ENCODE measurements at regions not wholly inside any gene's neighbourhood (a gene's known extent, or its start where the extent isn't known, plus 50 kb on each side); places are given as distances from the start of the nearest gene placed in this dataset.

DNA sequence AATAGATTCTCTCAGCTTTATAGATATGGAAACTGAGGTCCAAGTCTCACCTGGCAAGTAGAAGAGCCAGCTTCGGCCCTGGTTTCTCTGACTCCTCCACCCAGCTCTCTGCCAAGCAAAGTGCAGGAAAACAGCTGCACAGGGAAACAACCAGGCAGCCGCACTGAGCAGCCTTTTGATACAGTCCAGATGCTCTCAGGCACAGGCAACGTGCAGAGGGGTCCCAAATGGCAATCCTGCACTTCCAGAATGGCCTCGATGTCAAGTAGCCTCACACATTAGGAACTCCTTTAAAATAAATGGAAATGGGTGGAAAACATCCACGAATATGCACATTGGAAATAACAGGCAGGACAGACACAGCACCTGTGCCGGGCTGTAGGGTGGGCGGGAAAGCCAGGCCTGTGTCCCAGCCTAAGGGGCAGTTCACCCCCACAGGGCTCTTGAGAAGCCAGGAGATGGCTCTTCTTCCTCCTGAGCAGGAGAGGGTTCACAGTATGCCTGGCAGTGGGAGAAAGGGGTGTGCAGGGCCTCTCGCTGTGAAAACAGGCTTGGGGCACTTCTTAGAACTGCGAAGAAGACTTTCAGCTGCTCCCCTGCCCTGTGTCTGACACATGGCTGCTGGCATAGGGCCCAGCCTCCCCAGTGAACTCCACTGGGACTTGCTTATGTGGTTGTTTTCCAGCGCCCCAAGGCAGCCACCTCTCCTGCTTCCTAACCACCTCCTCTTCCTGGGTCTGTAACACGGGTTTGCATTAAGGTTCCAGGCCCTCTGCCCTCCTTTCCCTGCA is 63.9 kb upstream of the TUBA3E start:
- ChIA-PET POLR2A (no interaction called here), CTCF (interaction anchor here (0.6 kb wide), 2 partner anchors 42 to 339 kb away, joined by 3 read pairs; no protein-coding TSS in a partner anchor)
- Mint-ChIP-seq H3K27me3 (ENCODE audit: low read depth) (no peaks in the 10 kb centered on the region; the same call in 1 of the 2 replicates), H3K9me3 (no peaks in the 10 kb centered on the region), H3K4me3 (no peak overlapping the region), H3K4me1 (no peaks in the 10 kb centered on the region; the same call in 1 of the 2 replicates), H3K27ac (no peak overlapping the region), H3K36me3 (no peaks in the 10 kb centered on the region)
- DNase-seq (ENCODE audit: low spot score) (no peak), ATAC-seq (peak; percentile 28)
- TF ChIP-seq PRDM15 (CRISPR knock-in tag; IDR thresholded peaks at IDR 0.05) = no peak
- TF ChIP-seq GRHL2 (CRISPR knock-in tag; IDR thresholded peaks at IDR 0.05; ENCODE audit: insufficient replicate concordance, severe bottlenecking) = no peak
- TF ChIP-seq RELA (CRISPR knock-in tag; IDR thresholded peaks at IDR 0.05; ENCODE audit: borderline replicate concordance) = no peak
- no peak for TF ChIP-seq ZNF423 (CRISPR knock-in tag; IDR thresholded peaks at IDR 0.05)
- TF ChIP-seq RORB (CRISPR knock-in tag; IDR thresholded peaks at IDR 0.05) = no peak
- TF ChIP-seq, protein P1, sequence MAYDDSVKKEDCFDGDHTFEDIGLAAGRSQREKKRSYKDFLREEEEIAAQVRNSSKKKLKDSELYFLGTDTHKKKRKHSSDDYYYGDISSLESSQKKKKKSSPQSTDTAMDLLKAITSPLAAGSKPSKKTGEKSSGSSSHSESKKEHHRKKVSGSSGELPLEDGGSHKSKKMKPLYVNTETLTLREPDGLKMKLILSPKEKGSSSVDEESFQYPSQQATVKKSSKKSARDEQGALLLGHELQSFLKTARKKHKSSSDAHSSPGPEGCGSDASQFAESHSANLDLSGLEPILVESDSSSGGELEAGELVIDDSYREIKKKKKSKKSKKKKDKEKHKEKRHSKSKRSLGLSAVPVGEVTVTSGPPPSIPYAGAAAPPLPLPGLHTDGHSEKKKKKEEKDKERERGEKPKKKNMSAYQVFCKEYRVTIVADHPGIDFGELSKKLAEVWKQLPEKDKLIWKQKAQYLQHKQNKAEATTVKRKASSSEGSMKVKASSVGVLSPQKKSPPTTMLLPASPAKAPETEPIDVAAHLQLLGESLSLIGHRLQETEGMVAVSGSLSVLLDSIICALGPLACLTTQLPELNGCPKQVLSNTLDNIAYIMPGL (CRISPR knock-in tag; IDR thresholded peaks at IDR 0.05) = no peak
- TF ChIP-seq, protein P2, sequence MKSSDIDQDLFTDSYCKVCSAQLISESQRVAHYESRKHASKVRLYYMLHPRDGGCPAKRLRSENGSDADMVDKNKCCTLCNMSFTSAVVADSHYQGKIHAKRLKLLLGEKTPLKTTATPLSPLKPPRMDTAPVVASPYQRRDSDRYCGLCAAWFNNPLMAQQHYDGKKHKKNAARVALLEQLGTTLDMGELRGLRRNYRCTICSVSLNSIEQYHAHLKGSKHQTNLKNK (CRISPR knock-in tag; IDR thresholded peaks at IDR 0.05) = no peak
- TF ChIP-seq GTF2I (CRISPR knock-in tag; conservative IDR thresholded peaks at IDR 0.05) = no peak

DNA sequence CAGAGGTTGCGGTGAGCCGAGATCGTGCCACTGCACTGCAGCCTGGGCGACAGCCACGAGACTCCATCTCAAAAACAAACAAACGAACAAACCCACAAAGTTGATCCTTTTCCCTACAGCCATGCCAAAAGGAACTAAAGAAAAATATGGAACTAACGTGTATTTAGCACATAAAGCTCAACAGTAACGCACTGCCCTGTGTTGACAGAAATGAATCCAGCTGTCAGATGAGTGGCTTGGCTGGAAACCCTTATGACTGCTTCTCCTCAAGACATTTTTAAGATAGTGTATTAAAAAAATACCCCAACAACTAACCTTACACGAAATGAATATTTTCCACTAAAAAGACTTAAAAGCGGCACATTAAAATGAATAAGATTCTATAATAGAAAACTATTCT is 62.9 kb upstream of the TUBA3E start:
- H3K27me3 Mint-ChIP-seq (ENCODE audit: low read depth) = no peaks in the 10 kb centered on the region
- H3K9me3 Mint-ChIP-seq = no peaks in the 10 kb centered on the region
- H3K4me3 Mint-ChIP-seq = no peak overlapping the region
- DNase-seq (ENCODE audit: low spot score) = no peak
- H3K4me1 Mint-ChIP-seq = no peaks in the 10 kb centered on the region; the same call in 1 of the 2 replicates
- TF ChIP-seq ZBTB21 (CRISPR knock-in tag; IDR thresholded peaks at IDR 0.05; ENCODE audit: borderline replicate concordance) = no peak
- CTCF ChIA-PET = no interaction called here
- POLR2A ChIA-PET = no interaction called here
- no peaks in the 10 kb centered on the region for H3K36me3 Mint-ChIP-seq
- no peak for ATAC-seq
- H3K27ac Mint-ChIP-seq = no peak overlapping the region

- Mint-ChIP-seq H3K4me1 (no peaks in the 10 kb centered on the region; the same call in 1 of the 2 replicates), H3K9me3 (no peaks in the 10 kb centered on the region), H3K4me3 (no peak overlapping the region), H3K36me3 (no peaks in the 10 kb centered on the region), H3K27me3 (ENCODE audit: low read depth) (peaks cover 9% of the 10 kb centered on the region), H3K27ac (no peak overlapping the region)
- ATAC-seq (no peak), DNase-seq (ENCODE audit: low spot score) (no peak)
- TF ChIP-seq ZSCAN18 (CRISPR knock-in tag; IDR thresholded peaks at IDR 0.05) (no peak), ZNF532 (CRISPR knock-in tag; IDR thresholded peaks at IDR 0.05; ENCODE audit: borderline replicate concordance) (no peak), MAX (CRISPR knock-in tag; IDR thresholded peaks at IDR 0.05) (no peak), ZNF263 (CRISPR knock-in tag; IDR thresholded peaks at IDR 0.05; ENCODE audit: low read depth) (no peak), PRRX2 (CRISPR knock-in tag; IDR thresholded peaks at IDR 0.05) (no peak), FOXP1 (CRISPR knock-in tag; IDR thresholded peaks at IDR 0.05; ENCODE audit: borderline replicate concordance) (no peak)
- ChIA-PET POLR2A (no interaction called here), CTCF (no interaction called here)
Measured at GRCh38 chr2:130259594-130259993, 61.4 kb upstream of the TUBA3E start.

All from WTC11 (cell line).